C4-2B (cell line): ENCODE measurements at regions not wholly inside any gene's neighbourhood (a gene's known extent, or its start where the extent isn't known, plus 50 kb on each side); places are given as distances from the start of the nearest gene placed in this dataset.

Experiments used
- ZFX ChIP-seq: fragments of 450-650 bp; IDR thresholded peaks from 2 replicates; pipeline ENCODE4 v1.6.1; 2017
- TF ChIP-seq, protein P1 (sequence below): fragments of 450-650 bp; conservative IDR thresholded peaks from 2 replicates; pipeline ENCODE4 v1.5.1; 2017; ENCODE audit warnings: mild to moderate bottlenecking

DNA sequence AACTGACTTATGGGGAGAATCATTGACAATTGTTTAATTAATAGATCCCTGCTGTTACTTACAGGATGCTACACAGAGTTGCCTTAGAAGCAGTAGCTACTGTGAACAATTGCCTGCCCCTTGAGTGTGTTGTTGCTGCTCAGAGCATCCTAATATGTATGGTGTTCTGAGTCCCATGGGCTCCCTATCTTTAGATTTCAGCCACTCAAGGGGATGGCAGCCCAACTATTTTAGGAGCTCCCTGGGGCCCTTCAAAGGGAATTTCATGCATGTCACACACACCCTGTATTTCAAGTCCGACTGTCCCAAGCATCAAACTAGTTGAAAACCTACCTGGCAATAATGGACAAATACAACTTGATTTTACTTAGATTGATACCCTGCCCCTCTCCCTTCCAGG lies 111.2 kb downstream of the NOC3L start:
- TF ChIP-seq, protein P1, sequence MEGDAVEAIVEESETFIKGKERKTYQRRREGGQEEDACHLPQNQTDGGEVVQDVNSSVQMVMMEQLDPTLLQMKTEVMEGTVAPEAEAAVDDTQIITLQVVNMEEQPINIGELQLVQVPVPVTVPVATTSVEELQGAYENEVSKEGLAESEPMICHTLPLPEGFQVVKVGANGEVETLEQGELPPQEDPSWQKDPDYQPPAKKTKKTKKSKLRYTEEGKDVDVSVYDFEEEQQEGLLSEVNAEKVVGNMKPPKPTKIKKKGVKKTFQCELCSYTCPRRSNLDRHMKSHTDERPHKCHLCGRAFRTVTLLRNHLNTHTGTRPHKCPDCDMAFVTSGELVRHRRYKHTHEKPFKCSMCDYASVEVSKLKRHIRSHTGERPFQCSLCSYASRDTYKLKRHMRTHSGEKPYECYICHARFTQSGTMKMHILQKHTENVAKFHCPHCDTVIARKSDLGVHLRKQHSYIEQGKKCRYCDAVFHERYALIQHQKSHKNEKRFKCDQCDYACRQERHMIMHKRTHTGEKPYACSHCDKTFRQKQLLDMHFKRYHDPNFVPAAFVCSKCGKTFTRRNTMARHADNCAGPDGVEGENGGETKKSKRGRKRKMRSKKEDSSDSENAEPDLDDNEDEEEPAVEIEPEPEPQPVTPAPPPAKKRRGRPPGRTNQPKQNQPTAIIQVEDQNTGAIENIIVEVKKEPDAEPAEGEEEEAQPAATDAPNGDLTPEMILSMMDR, result no peak
- TF ChIP-seq ZFX, result no peak
